ENCODE measurements at regions not wholly inside any gene's neighbourhood (a gene's known extent, or its start where the extent isn't known, plus 50 kb on each side); places are given as distances from the start of the nearest gene placed in this dataset.

GRCh38 chr16:55010492-55011160 is 80.0 kb downstream of the IRX5 start:
- 79% methylated on average over 14 of the region's 14 CpGs for WGBS
- no peaks in the 10 kb centered on the region for H3K27me3 ChIP-seq (ENCODE audit: control insufficient read depth in 2 of 2, insufficient read depth in 1 of 2, low read length in 1 of 2)
- DNase-seq (ENCODE audit: low read depth in 6 of 9, low spot score in 9 of 9), result no peak
- no peaks in the 10 kb centered on the region for H3K36me3 ChIP-seq (ENCODE audit: control insufficient read depth in 2 of 2, insufficient read depth in 2 of 2, low read length in 1 of 2)
- H3K4me1 ChIP-seq (ENCODE audit: control insufficient read depth in 2 of 2, insufficient read depth in 2 of 2, low read length in 2 of 2), result no peaks in the 10 kb centered on the region
- no peak overlapping the region for H3K27ac ChIP-seq (ENCODE audit: low read depth in 1 of 2, low read length in 1 of 2)
- no peak overlapping the region for H3K4me3 ChIP-seq (ENCODE audit: low read length in 2 of 2)
- no peaks in the 10 kb centered on the region for H3K9me3 ChIP-seq (ENCODE audit: control insufficient read depth in 2 of 2, insufficient read depth in 1 of 2, low read length in 1 of 2)

GRCh38 chr16:55012362-55012761 is 81.7 kb downstream of the IRX5 start:
- Histone ChIP-seq H3K36me3 (ENCODE audit: control insufficient read depth in 2 of 2, insufficient read depth in 2 of 2, low read length in 1 of 2) (no peaks in the 10 kb centered on the region), H3K4me1 (ENCODE audit: control insufficient read depth in 2 of 2, insufficient read depth in 2 of 2, low read length in 2 of 2) (no peaks in the 10 kb centered on the region), H3K27me3 (ENCODE audit: control insufficient read depth in 2 of 2, insufficient read depth in 1 of 2, low read length in 1 of 2) (no peaks in the 10 kb centered on the region), H3K27ac (ENCODE audit: low read depth in 1 of 2, low read length in 1 of 2) (no peak overlapping the region), H3K9me3 (ENCODE audit: control insufficient read depth in 2 of 2, insufficient read depth in 1 of 2, low read length in 1 of 2) (no peaks in the 10 kb centered on the region), H3K4me3 (ENCODE audit: low read length in 2 of 2) (no peak overlapping the region)
- 74% methylated on average over 2 of the region's 2 CpGs for WGBS
- no peak for DNase-seq (ENCODE audit: low read depth in 6 of 9, low spot score in 9 of 9)

- no peak for DNase-seq (ENCODE audit: low read depth in 6 of 9, low spot score in 9 of 9)
- Histone ChIP-seq H3K27ac (ENCODE audit: low read depth in 1 of 2, low read length in 1 of 2) (no peak overlapping the region), H3K9me3 (ENCODE audit: control insufficient read depth in 2 of 2, insufficient read depth in 1 of 2, low read length in 1 of 2) (no peaks in the 10 kb centered on the region), H3K4me1 (ENCODE audit: control insufficient read depth in 2 of 2, insufficient read depth in 2 of 2, low read length in 2 of 2) (no peaks in the 10 kb centered on the region), H3K4me3 (ENCODE audit: low read length in 2 of 2) (no peak overlapping the region), H3K36me3 (ENCODE audit: control insufficient read depth in 2 of 2, insufficient read depth in 2 of 2, low read length in 1 of 2) (no peaks in the 10 kb centered on the region), H3K27me3 (ENCODE audit: control insufficient read depth in 2 of 2, insufficient read depth in 1 of 2, low read length in 1 of 2) (no peaks in the 10 kb centered on the region)
- WGBS, result 93% methylated on average over 6 of the region's 6 CpGs
Observed at GRCh38 chr16:55012793-55013192, 82.1 kb downstream of the IRX5 start.

GRCh38 chr16:55014022-55014421 is 83.4 kb downstream of the IRX5 start:
- Histone ChIP-seq H3K36me3 (ENCODE audit: control insufficient read depth in 2 of 2, insufficient read depth in 2 of 2, low read length in 1 of 2) (no peaks in the 10 kb centered on the region), H3K4me3 (ENCODE audit: low read length in 2 of 2) (no peak overlapping the region), H3K27me3 (ENCODE audit: control insufficient read depth in 2 of 2, insufficient read depth in 1 of 2, low read length in 1 of 2) (no peaks in the 10 kb centered on the region), H3K27ac (ENCODE audit: low read depth in 1 of 2, low read length in 1 of 2) (no peak overlapping the region), H3K9me3 (ENCODE audit: control insufficient read depth in 2 of 2, insufficient read depth in 1 of 2, low read length in 1 of 2) (no peaks in the 10 kb centered on the region), H3K4me1 (ENCODE audit: control insufficient read depth in 2 of 2, insufficient read depth in 2 of 2, low read length in 2 of 2) (no peaks in the 10 kb centered on the region)
- WGBS, result 97% methylated on average over 4 of the region's 4 CpGs
- no peak for DNase-seq (ENCODE audit: low read depth in 6 of 9, low spot score in 9 of 9)

- H3K27ac ChIP-seq (ENCODE audit: low read depth in 1 of 2, low read length in 1 of 2), result no peak overlapping the region
- no peak for DNase-seq (ENCODE audit: low read depth in 6 of 9, low spot score in 9 of 9)
- H3K36me3 ChIP-seq (ENCODE audit: control insufficient read depth in 2 of 2, insufficient read depth in 2 of 2, low read length in 1 of 2), result no peaks in the 10 kb centered on the region
- peaks cover 0 to 1% of the 10 kb centered on the region in 2 donors for H3K9me3 ChIP-seq (ENCODE audit: control insufficient read depth in 2 of 2, insufficient read depth in 1 of 2, low read length in 1 of 2)
- no peak overlapping the region for H3K4me3 ChIP-seq (ENCODE audit: low read length in 2 of 2)
- no peaks in the 10 kb centered on the region for H3K27me3 ChIP-seq (ENCODE audit: control insufficient read depth in 2 of 2, insufficient read depth in 1 of 2, low read length in 1 of 2)
- H3K4me1 ChIP-seq (ENCODE audit: control insufficient read depth in 2 of 2, insufficient read depth in 2 of 2, low read length in 2 of 2), result no peaks in the 10 kb centered on the region
- 80% methylated on average over 10 of the region's 10 CpGs for WGBS
Observed at GRCh38 chr16:55015181-55015913, 84.7 kb downstream of the IRX5 start.

- Histone ChIP-seq H3K36me3 (ENCODE audit: control insufficient read depth in 2 of 2, insufficient read depth in 2 of 2, low read length in 1 of 2) (no peaks in the 10 kb centered on the region), H3K4me3 (ENCODE audit: low read length in 2 of 2) (no peak overlapping the region), H3K27me3 (ENCODE audit: control insufficient read depth in 2 of 2, insufficient read depth in 1 of 2, low read length in 1 of 2) (no peaks in the 10 kb centered on the region), H3K9me3 (ENCODE audit: control insufficient read depth in 2 of 2, insufficient read depth in 1 of 2, low read length in 1 of 2) (peaks cover 0 to 1% of the 10 kb centered on the region in 2 donors), H3K27ac (ENCODE audit: low read depth in 1 of 2, low read length in 1 of 2) (no peak overlapping the region), H3K4me1 (ENCODE audit: control insufficient read depth in 2 of 2, insufficient read depth in 2 of 2, low read length in 2 of 2) (no peaks in the 10 kb centered on the region)
- no peak for DNase-seq (ENCODE audit: low read depth in 6 of 9, low spot score in 9 of 9)
- WGBS, result 91% methylated on average over 9 of the region's 9 CpGs
Observed at GRCh38 chr16:55016515-55016914, 85.8 kb downstream of the IRX5 start.

- DNase-seq (ENCODE audit: low read depth in 6 of 9, low spot score in 9 of 9), result no peak
- no peak overlapping the region for H3K27ac ChIP-seq (ENCODE audit: low read depth in 1 of 2, low read length in 1 of 2)
- H3K4me1 ChIP-seq (ENCODE audit: control insufficient read depth in 2 of 2, insufficient read depth in 2 of 2, low read length in 2 of 2), result no peaks in the 10 kb centered on the region
- H3K27me3 ChIP-seq (ENCODE audit: control insufficient read depth in 2 of 2, insufficient read depth in 1 of 2, low read length in 1 of 2), result no peaks in the 10 kb centered on the region
- H3K9me3 ChIP-seq (ENCODE audit: control insufficient read depth in 2 of 2, insufficient read depth in 1 of 2, low read length in 1 of 2), result peaks cover 0 to 1% of the 10 kb centered on the region in 2 donors
- H3K36me3 ChIP-seq (ENCODE audit: control insufficient read depth in 2 of 2, insufficient read depth in 2 of 2, low read length in 1 of 2), result no peaks in the 10 kb centered on the region
- H3K4me3 ChIP-seq (ENCODE audit: low read length in 2 of 2), result no peak overlapping the region
- 42% methylated on average over 6 of the region's 6 CpGs for WGBS
Observed at GRCh38 chr16:55017321-55017720, 86.7 kb downstream of the IRX5 start.

GRCh38 chr16:55018881-55019280 is 88.2 kb downstream of the IRX5 start:
- Histone ChIP-seq H3K4me3 (ENCODE audit: low read length in 2 of 2) (no peak overlapping the region), H3K27me3 (ENCODE audit: control insufficient read depth in 2 of 2, insufficient read depth in 1 of 2, low read length in 1 of 2) (no peaks in the 10 kb centered on the region), H3K36me3 (ENCODE audit: control insufficient read depth in 2 of 2, insufficient read depth in 2 of 2, low read length in 1 of 2) (no peaks in the 10 kb centered on the region), H3K4me1 (ENCODE audit: control insufficient read depth in 2 of 2, insufficient read depth in 2 of 2, low read length in 2 of 2) (no peaks in the 10 kb centered on the region), H3K9me3 (ENCODE audit: control insufficient read depth in 2 of 2, insufficient read depth in 1 of 2, low read length in 1 of 2) (peaks cover 0 to 1% of the 10 kb centered on the region in 2 donors), H3K27ac (ENCODE audit: low read depth in 1 of 2, low read length in 1 of 2) (no peak overlapping the region)
- no peak for DNase-seq (ENCODE audit: low read depth in 6 of 9, low spot score in 9 of 9)
- WGBS, result 98% methylated on average over 24 of the region's 24 CpGs

- Histone ChIP-seq H3K36me3 (ENCODE audit: control insufficient read depth in 2 of 2, insufficient read depth in 2 of 2, low read length in 1 of 2) (no peaks in the 10 kb centered on the region), H3K27me3 (ENCODE audit: control insufficient read depth in 2 of 2, insufficient read depth in 1 of 2, low read length in 1 of 2) (no peaks in the 10 kb centered on the region), H3K9me3 (ENCODE audit: control insufficient read depth in 2 of 2, insufficient read depth in 1 of 2, low read length in 1 of 2) (peaks cover 0 to 1% of the 10 kb centered on the region in 2 donors), H3K27ac (ENCODE audit: low read depth in 1 of 2, low read length in 1 of 2) (no peak overlapping the region), H3K4me1 (ENCODE audit: control insufficient read depth in 2 of 2, insufficient read depth in 2 of 2, low read length in 2 of 2) (no peaks in the 10 kb centered on the region), H3K4me3 (ENCODE audit: low read length in 2 of 2) (no peak overlapping the region)
- no peak for DNase-seq (ENCODE audit: low read depth in 6 of 9, low spot score in 9 of 9)
- over 99% methylated on average over 9 of the region's 9 CpGs for WGBS
Observed at GRCh38 chr16:55019419-55020131, 88.9 kb downstream of the IRX5 start.
